Renal pelvis (tissue), 1 donor: ENCODE measurements at regions not wholly inside any gene's neighbourhood (a gene's known extent, or its start where the extent isn't known, plus 50 kb on each side); places are given as distances from the start of the nearest gene placed in this dataset.

Experiments
- DNase-seq: peaks from one replicate; pipeline ENCODE4 v3.0.0-alpha.2; 2013

- DNase-seq, result no peak
Measured at GRCh38 chr3:72200332-72200731, 415.4 kb upstream of the PROK2 start.

DNA sequence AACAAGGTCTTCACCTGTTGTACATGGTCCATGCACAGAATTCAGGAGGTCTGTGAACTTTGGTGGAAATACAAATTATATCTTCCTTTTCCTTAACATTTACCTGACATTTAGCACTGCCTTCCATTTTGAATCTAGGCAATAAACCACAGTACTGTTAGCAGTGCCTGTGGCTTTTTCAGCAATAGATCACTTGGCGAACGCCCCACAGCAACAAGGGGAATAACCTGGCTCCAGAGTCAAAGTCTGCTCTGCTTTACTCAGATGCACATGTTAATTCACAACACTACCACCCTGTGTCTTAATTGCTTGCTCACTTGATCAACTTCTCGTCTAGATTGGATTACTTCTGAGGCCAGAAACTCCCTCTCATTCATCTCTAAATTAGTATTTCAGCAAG, 414.6 kb upstream of the PROK2 start:
- no peak for DNase-seq

- DNase-seq, result no peak
Measured at GRCh38 chr3:72196377-72196929, 411.5 kb upstream of the PROK2 start.

GRCh38 chr3:72195895-72196294, 410.9 kb upstream of the PROK2 start:
- no peak for DNase-seq

GRCh38 chr3:72194458-72194857, 409.5 kb upstream of the PROK2 start:
- no peak for DNase-seq

DNA sequence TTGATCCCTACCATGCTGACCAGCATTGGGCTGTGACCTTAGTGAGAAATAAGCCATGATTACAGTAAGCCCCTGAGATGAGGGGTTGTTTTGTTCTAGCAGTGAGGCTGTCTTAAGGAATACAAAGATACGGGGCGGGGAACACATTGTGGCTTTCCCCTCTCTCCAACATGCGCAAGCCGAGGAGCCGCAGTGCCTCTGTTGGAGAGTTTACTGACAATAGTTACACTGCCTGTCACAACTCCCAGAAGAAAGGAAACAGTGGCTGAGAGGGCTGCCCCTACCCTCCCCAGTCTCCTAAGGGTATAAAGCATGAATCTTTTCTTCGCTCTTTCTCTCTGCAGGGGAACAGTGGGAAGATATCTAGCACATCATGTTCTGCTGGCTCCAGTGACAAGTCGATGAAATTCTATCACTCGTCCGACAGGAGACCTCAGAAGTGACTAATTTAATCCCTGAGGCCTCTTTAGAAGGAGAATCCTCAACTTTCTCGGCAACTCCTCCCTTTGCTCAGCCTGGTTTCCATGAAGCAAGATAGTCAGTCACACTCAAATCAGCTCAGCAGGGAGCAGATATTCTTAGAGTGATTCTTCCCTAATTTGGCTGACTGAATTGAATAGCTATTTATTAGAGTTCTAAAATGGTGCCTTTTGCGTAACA, 409.0 kb upstream of the PROK2 start:
- DNase-seq, result no peak

DNA sequence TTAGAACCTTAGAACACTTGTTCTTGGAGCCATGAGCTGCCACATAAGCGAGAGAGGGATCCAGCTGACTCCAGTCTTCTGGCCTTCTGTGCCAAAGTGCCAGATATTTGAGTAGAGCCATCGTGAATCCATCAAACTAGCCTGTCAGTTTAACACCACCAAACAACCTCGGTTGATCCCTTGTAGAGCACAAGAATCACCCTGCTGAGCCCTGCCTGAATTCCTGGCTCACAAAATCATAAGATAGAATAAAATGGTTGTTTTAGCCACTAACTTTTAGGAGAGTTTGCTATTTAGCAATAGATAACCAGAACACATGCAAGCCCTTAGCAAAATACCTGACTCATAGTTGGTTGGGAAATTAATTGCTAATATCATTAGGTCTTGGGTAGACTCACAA, 407.6 kb upstream of the PROK2 start:
- no peak for DNase-seq

DNA sequence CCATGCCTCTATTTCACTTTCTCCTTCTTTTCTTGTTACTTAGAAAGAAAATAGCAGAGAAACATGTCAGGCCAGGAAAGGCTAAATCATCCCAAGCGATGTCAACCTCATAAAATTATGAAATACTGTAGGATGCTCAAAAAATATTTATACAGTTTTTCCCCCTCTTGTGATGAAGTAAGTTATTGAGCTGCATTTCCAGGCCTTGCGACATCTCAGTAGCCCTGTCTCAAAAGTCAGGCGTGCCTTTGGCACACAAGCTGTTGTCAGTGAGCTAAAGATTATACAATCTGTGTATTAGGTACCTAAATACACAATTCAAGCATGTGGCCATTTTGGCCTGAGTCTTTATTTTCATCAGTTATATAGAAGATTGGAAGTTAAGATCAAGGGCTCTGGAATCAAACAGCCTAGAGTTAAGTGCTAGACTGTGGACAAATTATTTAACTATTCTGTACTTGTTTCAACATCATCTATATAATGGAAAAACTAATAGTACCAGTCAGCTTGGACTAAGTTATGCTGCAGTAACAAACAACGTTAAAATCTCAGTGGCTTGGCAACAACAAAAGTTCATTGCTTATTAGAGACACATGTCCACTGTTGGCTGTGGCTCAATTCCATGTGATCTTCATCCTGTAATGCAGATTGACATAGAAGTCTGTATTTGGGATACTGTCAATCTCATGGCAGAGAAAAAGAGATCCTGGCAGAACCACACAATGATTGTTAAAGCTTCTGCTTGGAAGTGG, 406.4 kb upstream of the PROK2 start:
- no peak for DNase-seq

DNA sequence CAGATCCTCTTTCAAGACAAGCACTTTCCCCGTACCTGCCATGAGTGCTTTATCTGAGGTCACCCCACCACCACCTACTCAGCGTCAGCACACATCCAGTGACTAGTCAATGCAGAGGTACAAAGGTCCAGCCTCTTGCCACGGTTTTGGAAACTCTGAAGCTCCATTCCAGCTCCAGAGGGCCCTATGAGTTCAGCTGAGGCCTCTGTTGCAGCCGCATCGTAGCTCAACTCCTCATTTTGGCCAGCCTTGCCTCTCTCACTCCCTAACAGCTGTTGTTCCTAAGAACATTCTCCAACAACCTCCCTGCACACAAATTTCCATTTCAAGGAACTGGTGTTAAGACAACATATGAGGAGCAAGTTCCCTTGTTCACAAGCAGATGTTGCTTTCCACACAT, 405.1 kb upstream of the PROK2 start:
- no peak for DNase-seq

GRCh38 chr3:72189339-72189738, 404.4 kb upstream of the PROK2 start:
- DNase-seq, result no peak

DNA sequence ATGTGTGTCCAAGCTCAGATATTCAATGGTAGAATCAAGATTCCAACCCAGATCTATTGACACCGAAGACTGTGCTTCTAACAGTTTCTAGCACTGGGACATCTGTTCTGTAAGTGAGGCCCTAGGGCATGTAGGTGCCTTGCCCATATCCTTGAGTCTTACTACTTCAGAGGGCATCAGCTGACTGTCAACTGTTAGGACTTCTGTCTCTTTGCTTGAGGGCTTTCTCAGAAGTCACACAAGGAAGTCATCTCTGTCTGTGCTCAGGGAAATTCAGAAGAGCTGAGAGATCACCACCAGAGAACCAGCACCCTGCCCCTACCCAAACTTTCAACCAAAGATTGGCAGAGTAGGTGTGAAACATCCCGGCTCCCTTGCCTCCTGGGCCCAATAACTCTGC, 403.6 kb upstream of the PROK2 start:
- no peak for DNase-seq

DNA sequence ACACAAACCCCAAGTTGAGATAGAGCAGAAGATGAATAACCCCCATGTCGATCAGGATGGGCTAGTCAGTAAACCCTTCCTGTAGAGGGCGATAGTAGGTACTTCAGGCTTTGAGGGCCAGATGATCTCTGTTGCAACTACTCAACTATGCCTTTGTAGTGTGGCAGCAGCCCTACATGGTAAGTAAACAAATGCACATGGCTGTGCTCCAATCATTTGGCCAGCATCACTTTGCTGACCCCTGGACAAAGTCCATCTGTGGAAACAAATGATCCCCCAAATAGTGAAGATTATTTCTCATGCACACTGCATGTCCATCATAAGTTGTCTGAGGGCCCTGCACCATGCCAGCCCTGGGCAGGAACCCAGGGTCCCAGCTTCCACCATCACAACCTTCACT, 402.2 kb upstream of the PROK2 start:
- DNase-seq, result no peak

GRCh38 chr3:72186400-72186855, 401.5 kb upstream of the PROK2 start:
- no peak for DNase-seq

DNA sequence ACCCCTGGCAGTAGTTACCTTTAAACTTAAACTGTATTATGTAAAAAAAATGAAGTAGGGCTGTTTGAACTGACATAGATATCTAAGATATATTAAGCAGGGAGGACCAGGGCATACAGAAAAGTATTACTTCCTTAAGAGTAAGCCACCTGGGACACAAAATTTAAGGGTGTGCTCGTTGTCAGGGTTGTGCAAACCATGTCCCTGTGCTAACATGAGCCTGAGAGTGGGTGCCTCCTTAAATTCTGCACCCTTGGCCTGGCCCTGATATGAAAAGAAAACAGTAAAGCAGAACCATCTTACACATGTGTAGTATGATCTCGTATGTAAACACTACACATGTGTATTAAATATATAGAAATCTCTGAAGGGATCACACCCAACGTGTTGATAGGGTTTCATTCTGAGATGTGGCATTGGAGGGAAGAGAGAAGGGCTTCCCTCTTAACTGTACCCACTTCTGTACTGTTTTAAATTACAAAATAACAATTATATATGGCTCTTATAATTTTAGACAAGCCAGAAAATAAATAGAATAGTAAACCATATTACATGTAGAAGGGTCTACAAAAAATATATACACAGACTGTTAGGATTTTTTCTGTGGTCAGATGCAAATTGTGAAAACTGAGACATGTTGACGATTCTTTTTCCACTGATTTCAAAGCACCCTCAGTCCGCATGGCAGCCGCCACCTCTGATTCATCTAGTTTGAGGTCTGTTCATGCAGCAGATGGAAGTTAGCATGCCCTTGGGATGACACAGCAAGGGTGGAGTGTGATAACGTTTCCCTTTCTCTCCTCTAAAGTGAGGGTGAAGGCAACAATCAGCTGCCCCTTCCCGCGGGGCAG, 400.8 kb upstream of the PROK2 start:
- no peak for DNase-seq

- no peak for DNase-seq
Measured at GRCh38 chr3:72183489-72183888, 398.5 kb upstream of the PROK2 start.

- DNase-seq, result no peak
Measured at GRCh38 chr3:72182206-72182605, 397.3 kb upstream of the PROK2 start.

GRCh38 chr3:72181251-72181650, 396.3 kb upstream of the PROK2 start:
- DNase-seq, result no peak

GRCh38 chr3:72180405-72180804, 395.5 kb upstream of the PROK2 start:
- no peak for DNase-seq

- DNase-seq, result no peak
Measured at GRCh38 chr3:72179107-72179464, 394.1 kb upstream of the PROK2 start.

DNA sequence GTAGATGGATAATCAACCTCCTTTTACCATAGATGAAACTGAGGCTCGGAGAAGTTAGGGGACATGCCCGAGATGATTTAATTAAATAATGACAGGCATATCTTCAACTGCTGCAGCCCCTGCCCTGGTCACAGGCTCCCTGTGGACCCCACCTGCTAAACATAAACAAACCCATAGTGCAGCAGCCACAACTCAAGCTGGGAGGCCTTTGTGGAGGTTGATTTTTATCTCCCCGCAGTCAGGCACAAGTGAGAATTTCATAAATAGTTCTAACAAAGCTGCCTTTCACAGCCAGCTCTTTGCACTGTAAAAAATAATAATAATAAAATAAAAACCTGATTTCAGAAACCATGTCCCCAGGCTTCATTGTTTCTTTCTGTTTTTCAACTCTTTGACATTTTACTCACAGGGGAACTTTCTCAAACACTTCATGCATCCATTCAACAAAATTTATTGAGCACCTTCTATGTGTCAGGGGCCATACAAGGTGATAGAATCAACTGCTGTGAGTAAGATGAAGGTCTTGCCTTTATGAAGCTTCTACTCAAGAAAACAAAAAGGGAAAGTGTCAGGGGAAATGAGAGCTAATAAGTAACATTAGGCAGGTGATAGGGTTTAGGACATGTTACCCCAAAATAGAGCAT, 393.6 kb upstream of the PROK2 start:
- DNase-seq, result no peak

DNA sequence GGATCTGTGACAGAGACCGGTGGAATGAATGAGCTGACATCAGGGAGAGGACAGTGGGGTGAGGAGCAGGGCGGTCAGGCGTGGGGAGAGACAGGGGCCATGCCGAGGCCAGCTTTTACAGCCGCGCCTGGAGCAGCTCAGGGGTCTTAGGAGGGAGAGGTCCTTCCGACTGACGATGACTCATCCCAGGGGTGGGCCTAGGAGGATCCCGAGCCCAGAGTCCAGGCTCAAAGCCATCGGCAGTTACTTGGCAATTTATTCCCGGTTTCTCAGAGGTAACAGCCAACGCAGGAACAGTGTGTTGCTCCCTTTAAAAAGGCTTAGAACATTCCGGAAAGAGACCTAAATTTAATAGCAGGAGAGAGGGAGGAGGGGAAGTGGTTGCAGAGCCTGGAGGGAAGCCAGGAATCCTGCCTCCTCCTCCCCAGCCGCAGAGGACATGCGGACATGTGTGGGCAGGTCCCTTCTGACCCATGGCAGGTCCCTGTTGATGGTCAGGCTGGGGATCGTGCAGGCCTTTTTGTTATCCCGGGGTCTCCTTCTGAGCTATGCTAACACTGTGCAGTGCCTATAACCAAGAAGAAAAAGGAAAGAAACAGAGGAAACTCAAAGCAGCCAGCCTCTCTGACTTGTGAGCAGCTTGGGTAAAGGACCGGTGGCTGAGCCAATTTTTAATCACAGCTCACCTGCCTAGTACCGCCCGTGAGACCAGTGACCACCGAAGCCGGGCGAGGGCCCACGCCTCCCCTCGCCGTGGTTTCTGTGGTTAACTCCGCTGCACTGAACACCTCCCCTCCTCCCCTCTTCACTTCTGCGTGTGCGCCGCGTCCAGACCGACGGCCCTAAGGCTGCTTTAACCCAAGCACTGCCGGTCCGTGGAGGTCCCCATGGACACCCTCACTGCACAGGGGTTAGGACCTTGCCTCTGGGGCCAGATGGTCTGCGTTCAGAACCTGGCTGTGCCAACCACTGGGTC, 392.4 kb upstream of the PROK2 start:
- DNase-seq, result peak; percentile 39
